Neuron (in vitro differentiated cells): ENCODE measurements at regions not wholly inside any gene's neighbourhood (a gene's known extent, or its start where the extent isn't known, plus 50 kb on each side); places are given as distances from the start of the nearest gene placed in this dataset.
"Not testable (repeated sequence)": the region's sequence is repeated elsewhere in the genome, so short reads cannot be mapped to it uniquely, and the experiment has no call there.

Experiments used
- H2AFZ ChIP-seq: one replicate; pipeline ENCODE4 v1.6.1; 2013; ENCODE audit warnings: low read depth, mild to moderate bottlenecking, inconsistent platforms, low read length, moderate library complexity
- H3K27me3 ChIP-seq: one replicate; pipeline ENCODE4 v1.6.1; 2013; ENCODE audit warnings: low read length; ENCODE audit not compliant: insufficient read depth
- H3K36me3 ChIP-seq: one replicate; pipeline ENCODE4 v1.6.1; 2013; ENCODE audit warnings: low read length; ENCODE audit not compliant: insufficient read depth
- H3K4me1 ChIP-seq: one replicate; pipeline ENCODE4 v1.6.1; 2013; ENCODE audit warnings: low read length; ENCODE audit not compliant: insufficient read depth
- H3K4me3 ChIP-seq: 2 replicates; pipeline ENCODE4 v1.5.1; 2013; ENCODE audit warnings: mild to moderate bottlenecking, low read length, moderate library complexity
- H3K9me3 ChIP-seq: one replicate; pipeline ENCODE4 v1.6.1; 2013; ENCODE audit warnings: low read length

GRCh38 chr6:168928012-168928411 is 325.6 kb downstream of the THBS2 start:
- Histone ChIP-seq H3K9me3 (no peaks in the 10 kb centered on the region), H3K36me3 (no peaks in the 10 kb centered on the region), H3K4me1 (no peaks in the 10 kb centered on the region), H3K27me3 (no peaks in the 10 kb centered on the region), H3K4me3 (no peak overlapping the region), H2AFZ (no peak overlapping the region)

GRCh38 chr6:168927026-168927425 is 326.6 kb downstream of the THBS2 start:
- H3K9me3 ChIP-seq: peaks cover 4% of the 10 kb centered on the region
- H3K36me3 ChIP-seq: no peaks in the 10 kb centered on the region
- no peaks in the 10 kb centered on the region for H3K4me1 ChIP-seq
- no peak overlapping the region for H3K4me3 ChIP-seq
- no peaks in the 10 kb centered on the region for H3K27me3 ChIP-seq
- no peak overlapping the region for H2AFZ ChIP-seq

- no peaks in the 10 kb centered on the region for H3K27me3 ChIP-seq
- H3K4me1 ChIP-seq: no peaks in the 10 kb centered on the region
- H2AFZ ChIP-seq: no peak overlapping the region
- no peaks in the 10 kb centered on the region for H3K36me3 ChIP-seq
- H3K9me3 ChIP-seq: peaks cover 4% of the 10 kb centered on the region
- H3K4me3 ChIP-seq: no peak overlapping the region
These were observed 327.3 kb downstream of the THBS2 start for GRCh38 chr6:168926306-168926705.

DNA sequence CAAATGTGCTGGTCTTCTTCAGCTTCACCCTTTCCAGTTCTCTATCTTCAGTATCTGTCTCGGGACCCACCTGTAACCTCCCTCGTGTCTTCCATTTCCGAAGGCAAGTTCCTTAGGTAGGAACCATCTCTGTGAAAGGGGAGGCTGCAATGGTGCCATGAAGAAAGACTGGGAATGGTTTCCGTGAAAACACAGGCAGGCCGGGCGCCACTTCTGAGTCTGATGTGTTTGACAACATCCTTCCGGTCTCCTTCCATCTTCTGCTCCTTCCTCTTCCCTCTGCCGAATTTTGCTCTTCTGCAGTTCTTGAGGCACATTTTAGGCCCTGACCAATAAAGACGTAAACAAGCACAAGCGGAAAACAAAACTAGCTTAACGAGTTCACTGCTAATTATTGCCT is 328.0 kb downstream of the THBS2 start:
- Histone ChIP-seq H3K36me3 (no peaks in the 10 kb centered on the region), H3K4me3 (no peak overlapping the region), H3K4me1 (no peaks in the 10 kb centered on the region)

GRCh38 chr6:168923171-168923570 is 330.5 kb downstream of the THBS2 start:
- Histone ChIP-seq H3K36me3 (no peaks in the 10 kb centered on the region), H3K4me3 (no peak overlapping the region), H3K4me1 (no peaks in the 10 kb centered on the region), H3K27me3 (no peaks in the 10 kb centered on the region), H2AFZ (no peak overlapping the region), H3K9me3 (peaks cover 4% of the 10 kb centered on the region)

More for the DNA sequence above, 328.0 kb downstream of the THBS2 start:
- peaks cover 4% of the 10 kb centered on the region for H3K9me3 ChIP-seq
- no peaks in the 10 kb centered on the region for H3K27me3 ChIP-seq
- H2AFZ ChIP-seq: no peak overlapping the region

- H3K27me3 ChIP-seq: no peaks in the 10 kb centered on the region
- H3K9me3 ChIP-seq: peaks cover 4% of the 10 kb centered on the region
- no peak overlapping the region for H2AFZ ChIP-seq
- no peaks in the 10 kb centered on the region for H3K4me1 ChIP-seq
- H3K4me3 ChIP-seq: no peak overlapping the region
- H3K36me3 ChIP-seq: no peaks in the 10 kb centered on the region
These were observed 331.2 kb downstream of the THBS2 start for GRCh38 chr6:168922436-168922835.

DNA sequence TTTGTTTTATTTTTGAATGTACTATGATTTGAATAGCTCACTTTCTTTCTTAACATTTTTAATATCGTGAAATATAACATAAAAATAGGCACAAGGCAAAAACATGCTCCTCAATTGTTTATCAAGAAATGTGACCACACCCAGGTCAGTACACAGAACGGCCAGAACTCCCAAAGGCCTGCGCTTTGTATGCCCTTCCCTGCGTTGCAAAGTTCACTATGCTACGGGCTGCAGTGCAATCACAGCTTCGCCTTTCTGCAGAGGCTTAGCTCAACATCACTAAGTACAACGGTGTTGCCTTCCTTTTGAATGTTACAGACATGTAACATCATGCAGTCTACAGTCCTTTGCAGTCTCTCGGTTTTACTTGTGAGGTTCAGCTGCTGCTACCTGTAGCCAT is 333.4 kb downstream of the THBS2 start:
- no peak overlapping the region for H2AFZ ChIP-seq
- H3K36me3 ChIP-seq: no peaks in the 10 kb centered on the region
- no peak overlapping the region for H3K4me3 ChIP-seq
- no peaks in the 10 kb centered on the region for H3K4me1 ChIP-seq
- H3K9me3 ChIP-seq: peaks cover 4% of the 10 kb centered on the region
- no peaks in the 10 kb centered on the region for H3K27me3 ChIP-seq

GRCh38 chr6:168919470-168920179 is 334.0 kb downstream of the THBS2 start:
- no peak overlapping the region for H3K4me3 ChIP-seq
- H2AFZ ChIP-seq: no peak overlapping the region
- peaks cover 4% of the 10 kb centered on the region for H3K9me3 ChIP-seq
- no peaks in the 10 kb centered on the region for H3K27me3 ChIP-seq
- H3K36me3 ChIP-seq: no peaks in the 10 kb centered on the region
- H3K4me1 ChIP-seq: no peaks in the 10 kb centered on the region

DNA sequence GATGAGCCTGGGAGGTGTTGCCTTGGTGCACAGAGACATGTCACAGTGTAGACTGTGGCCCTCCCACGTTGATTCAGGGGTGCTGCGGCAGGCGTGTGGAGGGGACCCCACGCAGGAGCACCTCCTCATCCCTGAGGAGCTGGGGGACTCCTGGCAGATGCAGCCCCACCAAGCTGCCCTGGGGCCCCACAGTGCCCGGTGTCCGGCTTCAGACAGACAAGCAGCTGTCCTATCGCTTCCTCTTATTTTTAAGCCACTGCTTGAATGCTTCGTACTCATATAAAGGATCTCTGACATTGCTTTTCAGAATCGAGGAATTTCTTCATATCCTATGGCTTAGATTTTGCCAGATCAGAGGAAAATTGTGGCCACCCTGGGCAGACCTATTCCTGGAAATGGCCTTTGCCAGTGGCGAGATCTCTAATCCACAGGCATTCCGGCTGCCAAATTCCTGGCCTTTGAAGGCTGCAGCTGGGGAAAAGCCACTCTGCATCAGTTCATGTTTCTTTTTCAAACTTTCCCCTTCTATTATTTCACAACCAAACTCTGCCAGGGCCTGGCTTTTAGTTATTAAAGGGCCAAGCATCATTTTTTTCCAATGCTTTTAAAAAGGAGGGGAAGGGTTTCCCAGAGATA is 337.0 kb downstream of the THBS2 start:
- no peaks in the 10 kb centered on the region for H3K27me3 ChIP-seq
- H3K9me3 ChIP-seq: no peaks in the 10 kb centered on the region
- H2AFZ ChIP-seq: no peak overlapping the region
- H3K36me3 ChIP-seq: no peaks in the 10 kb centered on the region
- H3K4me3 ChIP-seq: no peak overlapping the region
- no peaks in the 10 kb centered on the region for H3K4me1 ChIP-seq

DNA sequence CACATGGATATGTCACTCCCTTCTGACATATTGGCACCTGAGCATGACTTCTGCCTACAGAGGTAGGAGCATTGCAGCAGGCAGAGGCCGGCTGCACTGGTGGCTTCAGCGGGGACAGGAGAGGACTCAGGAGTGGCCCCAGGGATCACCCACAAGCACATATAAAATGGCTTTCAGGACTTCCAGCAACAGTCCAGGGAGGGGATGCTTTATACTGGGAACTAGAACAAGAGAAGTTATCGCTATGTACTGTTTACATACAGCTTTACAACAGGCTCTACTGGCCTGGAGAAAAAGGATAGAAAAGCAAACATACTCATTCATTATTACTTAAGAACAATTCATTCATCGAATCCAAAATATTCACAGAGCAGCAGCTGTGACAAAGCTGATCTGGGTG is 337.8 kb downstream of the THBS2 start:
- Histone ChIP-seq H3K27me3 (no peaks in the 10 kb centered on the region), H3K9me3 (no peaks in the 10 kb centered on the region), H3K4me3 (no peak overlapping the region), H3K36me3 (no peaks in the 10 kb centered on the region), H2AFZ (no peak overlapping the region), H3K4me1 (no peaks in the 10 kb centered on the region)

DNA sequence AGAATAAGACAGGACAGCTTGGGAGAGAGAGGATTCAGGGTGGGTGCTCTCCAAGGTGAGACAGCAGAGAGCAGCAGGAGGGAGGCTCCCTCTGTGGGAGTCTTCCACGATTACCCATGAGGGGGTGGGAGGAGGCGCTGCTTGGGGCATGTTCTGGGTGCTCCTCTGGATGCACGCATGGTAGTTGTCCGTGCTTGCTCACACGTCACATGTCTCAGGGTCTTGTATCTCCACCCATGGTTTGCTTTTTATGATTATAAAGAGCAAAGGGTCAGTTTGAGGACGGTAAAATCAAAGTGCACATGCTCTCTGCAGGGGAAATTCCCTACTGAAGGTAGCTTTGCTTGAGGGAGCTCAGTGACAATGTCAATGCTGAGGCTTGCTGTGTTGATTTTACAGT is 338.4 kb downstream of the THBS2 start:
- Histone ChIP-seq H3K9me3 (no peaks in the 10 kb centered on the region), H3K4me3 (no peak overlapping the region), H3K36me3 (no peaks in the 10 kb centered on the region)

GRCh38 chr6:168913866-168914469 is 339.7 kb downstream of the THBS2 start:
- Histone ChIP-seq H3K36me3 (no peaks in the 10 kb centered on the region), H2AFZ (no peak overlapping the region), H3K27me3 (no peaks in the 10 kb centered on the region), H3K9me3 (no peaks in the 10 kb centered on the region), H3K4me3 (no peak overlapping the region), H3K4me1 (no peaks in the 10 kb centered on the region)

More for the DNA sequence above, 338.4 kb downstream of the THBS2 start:
- Histone ChIP-seq H3K4me1 (no peaks in the 10 kb centered on the region), H3K27me3 (no peaks in the 10 kb centered on the region), H2AFZ (no peak overlapping the region)

GRCh38 chr6:168913231-168913865 is 340.3 kb downstream of the THBS2 start:
- not testable (repeated sequence) for H3K9me3 ChIP-seq, H3K4me3 ChIP-seq, H3K36me3 ChIP-seq, H3K4me1 ChIP-seq, H2AFZ ChIP-seq, H3K27me3 ChIP-seq
